ENCODE measurements at regions not wholly inside any gene's neighbourhood (a gene's known extent, or its start where the extent isn't known, plus 50 kb on each side); places are given as distances from the start of the nearest gene placed in this dataset.

GRCh38 chr2:122815120-122815519, 1059.7 kb downstream of the TSN start:
- no peak overlapping the region for H3K4me3 ChIP-seq (ENCODE audit: low read depth, low read length)
- TF ChIP-seq POLR2A (IDR thresholded peaks at IDR 0.05; ENCODE audit: extremely low read depth, insufficient read length) (no peak), CTCF (IDR thresholded peaks at IDR 0.05; ENCODE audit: low read depth, low read length) (no peak), MYC (IDR thresholded peaks at IDR 0.05; ENCODE audit: low read depth, low read length) (no peak)
- TF ChIP-seq, protein P1, sequence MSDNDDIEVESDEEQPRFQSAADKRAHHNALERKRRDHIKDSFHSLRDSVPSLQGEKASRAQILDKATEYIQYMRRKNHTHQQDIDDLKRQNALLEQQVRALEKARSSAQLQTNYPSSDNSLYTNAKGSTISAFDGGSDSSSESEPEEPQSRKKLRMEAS (IDR thresholded peaks at IDR 0.05; ENCODE audit: low read depth, low read length): no peak
- DNase-seq (ENCODE audit: low read depth): no peak

GRCh38 chr2:122816803-122817202, 1061.4 kb downstream of the TSN start:
- no peak for DNase-seq (ENCODE audit: low read depth)

GRCh38 chr2:122822319-122822718, 1066.9 kb downstream of the TSN start:
- TF ChIP-seq CTCF (IDR thresholded peaks at IDR 0.05; ENCODE audit: low read depth, low read length) (no peak), POLR2A (IDR thresholded peaks at IDR 0.05; ENCODE audit: extremely low read depth, insufficient read length) (no peak), MYC (IDR thresholded peaks at IDR 0.05; ENCODE audit: low read depth, low read length) (no peak)
- TF ChIP-seq, protein P1 (IDR thresholded peaks at IDR 0.05; ENCODE audit: low read depth, low read length): no peak
- H3K4me3 ChIP-seq (ENCODE audit: low read depth, low read length): no peak overlapping the region
- DNase-seq (ENCODE audit: low read depth): no peak

More at GRCh38 chr2:122816803-122817202, 1061.4 kb downstream of the TSN start:
- no peak overlapping the region for H3K4me3 ChIP-seq (ENCODE audit: low read depth, low read length)
- TF ChIP-seq MYC (IDR thresholded peaks at IDR 0.05; ENCODE audit: low read depth, low read length): no peak
- no peak for TF ChIP-seq POLR2A (IDR thresholded peaks at IDR 0.05; ENCODE audit: extremely low read depth, insufficient read length)
- no peak for TF ChIP-seq CTCF (IDR thresholded peaks at IDR 0.05; ENCODE audit: low read depth, low read length)
- TF ChIP-seq, protein P1 (IDR thresholded peaks at IDR 0.05; ENCODE audit: low read depth, low read length): no peak

DNA sequence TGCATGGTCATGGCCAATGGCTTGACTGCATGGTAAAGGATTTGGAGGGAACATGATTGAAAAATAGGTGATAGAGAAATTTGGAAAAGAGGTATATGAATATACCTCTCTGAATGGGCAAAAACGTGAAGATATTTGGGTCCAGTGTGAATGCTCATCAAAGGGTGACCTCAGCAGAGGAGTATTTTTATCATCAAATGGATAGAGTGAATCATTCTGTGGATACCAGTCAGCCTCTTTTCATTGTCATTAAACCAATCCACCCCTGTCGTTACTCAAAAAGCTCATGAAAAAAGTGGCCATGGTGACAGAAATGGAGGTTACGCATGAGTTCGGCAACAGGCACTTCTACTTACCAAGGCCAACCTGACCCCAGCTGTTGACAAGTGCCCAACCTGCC, 1074.7 kb downstream of the TSN start:
- no peak for DNase-seq (ENCODE audit: low read depth)
- H3K4me3 ChIP-seq (ENCODE audit: low read depth, low read length): no peak overlapping the region
- TF ChIP-seq POLR2A (IDR thresholded peaks at IDR 0.05; ENCODE audit: extremely low read depth, insufficient read length): no peak
- TF ChIP-seq CTCF (IDR thresholded peaks at IDR 0.05; ENCODE audit: low read depth, low read length): no peak
- TF ChIP-seq MYC (IDR thresholded peaks at IDR 0.05; ENCODE audit: low read depth, low read length): no peak
- TF ChIP-seq, protein P1 (IDR thresholded peaks at IDR 0.05; ENCODE audit: low read depth, low read length): no peak

GRCh38 chr2:122831649-122832048, 1076.2 kb downstream of the TSN start:
- TF ChIP-seq MYC (IDR thresholded peaks at IDR 0.05; ENCODE audit: low read depth, low read length) (no peak), CTCF (IDR thresholded peaks at IDR 0.05; ENCODE audit: low read depth, low read length) (no peak), POLR2A (IDR thresholded peaks at IDR 0.05; ENCODE audit: extremely low read depth, insufficient read length) (no peak)
- TF ChIP-seq, protein P1 (IDR thresholded peaks at IDR 0.05; ENCODE audit: low read depth, low read length): no peak
- no peak for DNase-seq (ENCODE audit: low read depth)

DNA sequence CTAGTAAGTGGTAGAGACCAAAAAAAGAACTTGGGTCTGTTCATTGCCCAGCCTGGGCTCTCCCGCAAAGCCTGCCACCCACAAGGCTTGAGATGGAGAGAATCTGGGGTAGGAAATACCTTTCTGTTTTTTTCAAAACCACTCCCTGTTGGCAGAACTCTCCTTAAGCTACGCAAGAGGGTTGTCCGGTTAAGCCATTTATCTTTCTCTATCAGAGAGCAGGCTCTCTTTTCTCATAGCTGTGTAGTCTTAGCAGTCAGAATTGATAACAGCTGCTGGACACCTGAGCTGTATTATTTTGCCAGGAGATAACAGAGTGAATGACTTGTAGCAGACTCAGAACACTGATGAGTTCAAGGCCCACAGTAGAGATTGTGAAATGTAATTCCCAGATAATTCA, 1088.1 kb downstream of the TSN start:
- H3K4me3 ChIP-seq (ENCODE audit: low read depth, low read length): no peak overlapping the region
- no peak for TF ChIP-seq MYC (IDR thresholded peaks at IDR 0.05; ENCODE audit: low read depth, low read length)
- TF ChIP-seq, protein P1 (IDR thresholded peaks at IDR 0.05; ENCODE audit: low read depth, low read length): no peak
- no peak for TF ChIP-seq CTCF (IDR thresholded peaks at IDR 0.05; ENCODE audit: low read depth, low read length)
- no peak for TF ChIP-seq POLR2A (IDR thresholded peaks at IDR 0.05; ENCODE audit: extremely low read depth, insufficient read length)
- no peak for DNase-seq (ENCODE audit: low read depth)

More at GRCh38 chr2:122831649-122832048, 1076.2 kb downstream of the TSN start:
- H3K4me3 ChIP-seq (ENCODE audit: low read depth, low read length): no peak overlapping the region
